GM13976 (cell line): ENCODE measurements at regions not wholly inside any gene's neighbourhood (a gene's known extent, or its start where the extent isn't known, plus 50 kb on each side); places are given as distances from the start of the nearest gene placed in this dataset.

ENCODE experiments used
- DNase-seq: peaks from one replicate; pipeline ENCODE4 v3.0.0; 2012; ENCODE audit warnings: low spot score
- CTCF ChIP-seq: IDR thresholded peaks from 2 replicates; pipeline ENCODE4 v1.5.1; 2012; ENCODE audit warnings: borderline replicate concordance, mild to moderate bottlenecking; ENCODE audit not compliant: insufficient read depth; ENCODE audit errors: extremely low read depth, missing control alignments, control extremely low read depth
- in situ Hi-C: fragments of 300-500 bp; cut with MboI; formaldehyde crosslinking; loops from one replicate; pipeline ENCODE4 v1.12.0; 2022; ENCODE audit warnings: low sequenced_read_pairs, mixed read lengths, inconsistent platforms; ENCODE audit not compliant: unreplicated experiment

GRCh38 chr2:210884227-210884626 lies 327.8 kb downstream of the CPS1 start:
- in situ Hi-C loops, result no loop called here
- no peak for TF ChIP-seq CTCF
- no peak for DNase-seq

GRCh38 chr2:210888035-210888434 lies 331.6 kb downstream of the CPS1 start:
- no peak for TF ChIP-seq CTCF
- no peak for DNase-seq
- in situ Hi-C loops, result no loop called here

- DNase-seq, result no peak
- no peak for TF ChIP-seq CTCF
- in situ Hi-C loops, result no loop called here
Observed at GRCh38 chr2:210895132-210895531, 338.7 kb downstream of the CPS1 start.

GRCh38 chr2:210899131-210899530 lies 342.7 kb downstream of the CPS1 start:
- DNase-seq, result no peak
- TF ChIP-seq CTCF, result no peak
- in situ Hi-C loops, result no loop called here

GRCh38 chr2:210901326-210901725 lies 344.9 kb downstream of the CPS1 start:
- TF ChIP-seq CTCF, result no peak
- in situ Hi-C loops, result no loop called here

GRCh38 chr2:210912779-210913178 lies 356.4 kb downstream of the CPS1 start:
- DNase-seq, result no peak
- in situ Hi-C loops, result no loop called here
- no peak for TF ChIP-seq CTCF

More at GRCh38 chr2:210901326-210901725, 344.9 kb downstream of the CPS1 start:
- DNase-seq, result no peak

- in situ Hi-C loops, result no loop called here
- DNase-seq, result no peak
- no peak for TF ChIP-seq CTCF
Observed at GRCh38 chr2:210913461-210913860, 357.1 kb downstream of the CPS1 start.
